ENCODE measurements at regions not wholly inside any gene's neighbourhood (a gene's known extent, or its start where the extent isn't known, plus 50 kb on each side); places are given as distances from the start of the nearest gene placed in this dataset.

DNA sequence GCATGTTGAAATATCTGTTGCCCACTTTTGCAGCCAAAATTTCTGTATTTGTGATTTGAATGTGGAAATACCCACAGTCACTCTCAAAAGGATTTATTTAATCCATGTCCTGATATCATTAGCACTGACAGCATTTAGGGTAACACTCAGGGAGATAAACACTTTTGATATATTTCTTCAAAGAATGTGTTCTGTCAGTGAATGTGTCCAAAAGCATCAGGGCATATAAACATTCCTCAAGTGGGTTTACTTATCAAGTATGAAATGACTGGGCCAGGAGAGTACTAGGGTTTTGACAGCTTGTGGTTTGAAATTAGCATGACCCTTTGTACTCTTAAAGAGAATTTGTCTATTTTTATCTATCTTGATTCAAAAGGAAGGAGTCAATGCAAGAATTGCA lies 1302.1 kb upstream of the ADGRL2 start:
- TF ChIP-seq CREB1 (IDR thresholded peaks at IDR 0.05; ENCODE audit: low read depth) (no peak), CEBPB (IDR thresholded peaks at IDR 0.05) (no peak), ZBTB7A (IDR thresholded peaks at IDR 0.05; ENCODE audit: low read depth) (no peak), TCF12 (IDR thresholded peaks at IDR 0.05; ENCODE audit: low read depth) (no peak), USF1 (IDR thresholded peaks at IDR 0.05) (no peak), TAF1 (IDR thresholded peaks at IDR 0.05; ENCODE audit: low read depth) (no peak), TEAD4 (IDR thresholded peaks at IDR 0.05) (no peak), FOXM1 (IDR thresholded peaks at IDR 0.05; ENCODE audit: borderline replicate concordance, low read depth) (no peak), REST (IDR thresholded peaks at IDR 0.05; ENCODE audit: low read depth) (no peak)
- TF ChIP-seq, protein P1, sequence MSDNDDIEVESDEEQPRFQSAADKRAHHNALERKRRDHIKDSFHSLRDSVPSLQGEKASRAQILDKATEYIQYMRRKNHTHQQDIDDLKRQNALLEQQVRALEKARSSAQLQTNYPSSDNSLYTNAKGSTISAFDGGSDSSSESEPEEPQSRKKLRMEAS (IDR thresholded peaks at IDR 0.05), result no peak

DNA sequence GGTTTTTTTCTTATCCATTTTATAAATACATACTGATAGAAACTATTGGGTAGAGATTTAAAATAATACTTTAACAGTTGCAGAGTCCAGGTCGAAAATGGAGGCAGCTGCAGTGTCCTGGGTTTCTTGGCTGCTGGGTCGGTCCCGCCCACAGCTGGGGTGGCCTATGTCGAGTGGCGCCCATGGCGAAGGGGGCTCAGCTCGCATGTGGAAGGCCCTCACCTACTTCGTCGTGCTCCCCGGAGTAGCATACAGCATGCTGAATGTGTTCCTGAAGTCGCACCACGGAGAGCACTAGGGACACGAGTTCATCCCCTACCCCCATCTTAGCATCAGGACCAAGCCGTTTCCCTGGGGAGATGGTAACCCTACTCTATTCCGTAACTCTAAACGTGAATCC lies 1304.9 kb upstream of the ADGRL2 start:
- TF ChIP-seq USF1 (IDR thresholded peaks at IDR 0.05), result no peak
- TF ChIP-seq YY1 (IDR thresholded peaks at IDR 0.05; ENCODE audit: low read depth), result no peak
- no peak for TF ChIP-seq NFIC (IDR thresholded peaks at IDR 0.05)
- no peak for TF ChIP-seq FOXM1 (IDR thresholded peaks at IDR 0.05; ENCODE audit: borderline replicate concordance, low read depth)
- no peak for TF ChIP-seq RAD21 (IDR thresholded peaks at IDR 0.05; ENCODE audit: low read depth)
- no peak for TF ChIP-seq EGR1 (IDR thresholded peaks at IDR 0.05)
- no peak for TF ChIP-seq EP300 (IDR thresholded peaks at IDR 0.05; ENCODE audit: borderline replicate concordance)
- no peak for TF ChIP-seq CREB1 (IDR thresholded peaks at IDR 0.05; ENCODE audit: low read depth)
- TF ChIP-seq, protein P1 (IDR thresholded peaks at IDR 0.05), result no peak
- no peak for TF ChIP-seq TCF12 (IDR thresholded peaks at IDR 0.05; ENCODE audit: low read depth)
- TF ChIP-seq CEBPB (IDR thresholded peaks at IDR 0.05), result no peak
- TF ChIP-seq TAF1 (IDR thresholded peaks at IDR 0.05; ENCODE audit: low read depth), result no peak
- no peak for TF ChIP-seq TEAD4 (IDR thresholded peaks at IDR 0.05)
- TF ChIP-seq ZBTB7A (IDR thresholded peaks at IDR 0.05; ENCODE audit: low read depth), result no peak
- TF ChIP-seq REST (IDR thresholded peaks at IDR 0.05; ENCODE audit: low read depth), result no peak

DNA sequence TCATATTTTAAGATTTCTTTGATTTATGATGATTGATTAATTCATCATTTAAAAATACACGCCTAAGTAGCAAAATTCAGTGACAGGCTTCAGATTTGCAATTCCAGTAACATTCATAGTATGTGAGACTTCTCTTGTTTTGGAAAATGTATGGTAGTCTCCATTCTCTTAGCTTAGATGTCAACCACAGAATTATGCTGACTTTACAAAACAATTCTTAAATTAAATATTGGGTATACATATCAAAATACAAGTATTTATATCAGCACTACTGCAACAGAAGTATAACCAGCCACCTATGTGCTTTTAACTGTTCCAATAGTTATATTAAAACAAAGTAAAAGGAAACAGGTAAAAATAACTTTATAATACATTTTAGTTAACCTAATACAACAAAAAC lies 1328.6 kb upstream of the ADGRL2 start:
- no peak for TF ChIP-seq FOXM1 (IDR thresholded peaks at IDR 0.05; ENCODE audit: borderline replicate concordance, low read depth)
- no peak for TF ChIP-seq YY1 (IDR thresholded peaks at IDR 0.05; ENCODE audit: low read depth)
- no peak for TF ChIP-seq CREB1 (IDR thresholded peaks at IDR 0.05; ENCODE audit: low read depth)
- no peak for TF ChIP-seq EP300 (IDR thresholded peaks at IDR 0.05; ENCODE audit: borderline replicate concordance)
- TF ChIP-seq, protein P1 (IDR thresholded peaks at IDR 0.05), result no peak
- no peak for TF ChIP-seq NFIC (IDR thresholded peaks at IDR 0.05)

DNA sequence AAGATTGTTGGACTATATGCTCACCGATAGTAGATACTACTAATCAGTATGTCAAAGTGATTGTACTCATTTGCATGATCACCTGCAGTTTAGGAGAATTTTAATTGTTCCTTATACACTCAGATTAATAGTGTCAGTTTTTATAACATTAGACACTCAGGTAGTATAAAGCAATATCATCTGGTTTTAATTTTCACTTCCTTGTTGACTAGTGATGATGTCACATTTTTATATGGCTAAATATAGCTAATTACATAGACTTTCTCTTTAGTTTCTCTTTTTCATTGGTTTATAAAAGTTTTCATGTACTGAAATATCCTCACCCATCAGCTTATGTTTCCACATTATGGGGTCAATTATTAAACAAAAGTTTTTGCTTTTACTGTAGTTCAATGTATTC lies 1332.4 kb upstream of the ADGRL2 start:
- TF ChIP-seq TCF12 (IDR thresholded peaks at IDR 0.05; ENCODE audit: low read depth) (no peak), FOXM1 (IDR thresholded peaks at IDR 0.05; ENCODE audit: borderline replicate concordance, low read depth) (no peak), EGR1 (IDR thresholded peaks at IDR 0.05) (no peak), TEAD4 (IDR thresholded peaks at IDR 0.05) (no peak), CEBPB (IDR thresholded peaks at IDR 0.05) (no peak), EP300 (IDR thresholded peaks at IDR 0.05; ENCODE audit: borderline replicate concordance) (no peak), ZBTB7A (IDR thresholded peaks at IDR 0.05; ENCODE audit: low read depth) (no peak), NFIC (IDR thresholded peaks at IDR 0.05) (no peak), RAD21 (IDR thresholded peaks at IDR 0.05; ENCODE audit: low read depth) (no peak), TAF1 (IDR thresholded peaks at IDR 0.05; ENCODE audit: low read depth) (no peak), CREB1 (IDR thresholded peaks at IDR 0.05; ENCODE audit: low read depth) (no peak), REST (IDR thresholded peaks at IDR 0.05; ENCODE audit: low read depth) (no peak), YY1 (IDR thresholded peaks at IDR 0.05; ENCODE audit: low read depth) (no peak), USF1 (IDR thresholded peaks at IDR 0.05) (no peak)
- TF ChIP-seq, protein P1 (IDR thresholded peaks at IDR 0.05), result no peak
